Left hindlimb (tissue), 1 donor: ENCODE measurements at regions not wholly inside any gene's neighbourhood (a gene's known extent, or its start where the extent isn't known, plus 50 kb on each side); places are given as distances from the start of the nearest gene placed in this dataset.

ENCODE experiments used
- DNase-seq: peaks from one replicate; pipeline ENCODE4 v3.0.0-alpha.2; 2018

- no peak for DNase-seq
These were observed 207.4 kb downstream of the NHLRC3 start for GRCh38 chr13:39245688-39246087.

GRCh38 chr13:39249982-39250381 lies 211.7 kb downstream of the NHLRC3 start:
- no peak for DNase-seq

- no peak for DNase-seq
These were observed 212.2 kb downstream of the NHLRC3 start for GRCh38 chr13:39250440-39250839.

GRCh38 chr13:39251340-39251739 lies 213.1 kb downstream of the NHLRC3 start:
- DNase-seq = no peak

GRCh38 chr13:39253774-39254173 lies 215.5 kb downstream of the NHLRC3 start:
- DNase-seq = no peak

- no peak for DNase-seq
These were observed 216.3 kb downstream of the NHLRC3 start for GRCh38 chr13:39254601-39255000.

- DNase-seq = no peak
These were observed 219.4 kb downstream of the NHLRC3 start for GRCh38 chr13:39257642-39258041.

- DNase-seq = no peak
These were observed 221.3 kb downstream of the NHLRC3 start for GRCh38 chr13:39259371-39260140.

GRCh38 chr13:39263033-39263432 lies 224.8 kb downstream of the NHLRC3 start:
- no peak for DNase-seq

GRCh38 chr13:39263531-39263930 lies 225.3 kb downstream of the NHLRC3 start:
- DNase-seq = no peak

GRCh38 chr13:39266426-39266825 lies 228.2 kb downstream of the NHLRC3 start:
- no peak for DNase-seq

- no peak for DNase-seq
These were observed 230.1 kb downstream of the NHLRC3 start for GRCh38 chr13:39268398-39268797.

GRCh38 chr13:39269004-39269403 lies 230.7 kb downstream of the NHLRC3 start:
- DNase-seq = no peak

GRCh38 chr13:39269411-39269810 lies 231.2 kb downstream of the NHLRC3 start:
- no peak for DNase-seq

- no peak for DNase-seq
These were observed 234.7 kb downstream of the NHLRC3 start for GRCh38 chr13:39272994-39273393.

GRCh38 chr13:39273953-39274738 lies 235.9 kb downstream of the NHLRC3 start:
- DNase-seq = no peak

- no peak for DNase-seq
These were observed 236.6 kb downstream of the NHLRC3 start for GRCh38 chr13:39274739-39275325.

GRCh38 chr13:39279077-39279476 lies 240.8 kb downstream of the NHLRC3 start:
- no peak for DNase-seq

- DNase-seq = no peak
These were observed 243.4 kb downstream of the NHLRC3 start for GRCh38 chr13:39281539-39282150.

GRCh38 chr13:39282400-39282972 lies 244.2 kb downstream of the NHLRC3 start:
- DNase-seq = no peak

GRCh38 chr13:39283072-39283471 lies 244.8 kb downstream of the NHLRC3 start:
- no peak for DNase-seq

GRCh38 chr13:39284801-39285388 lies 246.6 kb downstream of the NHLRC3 start:
- DNase-seq = peak; percentile 33
